ENCODE measurements at regions not wholly inside any gene's neighbourhood (a gene's known extent, or its start where the extent isn't known, plus 50 kb on each side); places are given as distances from the start of the nearest gene placed in this dataset.
A peak's percentile ranks its signal among the peaks of the same experiment; 100 is the strongest.

GRCh38 chr10:78849731-78850130, 219.0 kb upstream of the ZMIZ1 start:
- Histone ChIP-seq H3K27ac (no peak overlapping the region), H3K36me3 (replicated peaks) (no peaks in the 10 kb centered on the region), H3K4me3 (ENCODE audit: low read depth, low read length) (no peak overlapping the region), H3K27me3 (replicated peaks) (no peaks in the 10 kb centered on the region)
- no peak for TF ChIP-seq CTCF (IDR thresholded peaks at IDR 0.05; ENCODE audit: low read depth, low read length, missing control alignments)
- in situ Hi-C loops (cut with HindIII; ENCODE audit: low pct_ligation_motif_present, low sequenced_read_pairs) = no loop called here
- DNase-seq = no peak

GRCh38 chr10:78850644-78851435, 217.9 kb upstream of the ZMIZ1 start:
- Histone ChIP-seq H3K4me3 (ENCODE audit: low read depth, low read length) (no peak overlapping the region), H3K36me3 (replicated peaks) (no peaks in the 10 kb centered on the region), H3K27me3 (replicated peaks) (peaks cover under 1% of the 10 kb centered on the region), H3K27ac (no peak overlapping the region)
- no peak for DNase-seq
- TF ChIP-seq CTCF (IDR thresholded peaks at IDR 0.05; ENCODE audit: low read depth, low read length, missing control alignments) = no peak
- in situ Hi-C loops (cut with HindIII; ENCODE audit: low pct_ligation_motif_present, low sequenced_read_pairs) = no loop called here

DNA sequence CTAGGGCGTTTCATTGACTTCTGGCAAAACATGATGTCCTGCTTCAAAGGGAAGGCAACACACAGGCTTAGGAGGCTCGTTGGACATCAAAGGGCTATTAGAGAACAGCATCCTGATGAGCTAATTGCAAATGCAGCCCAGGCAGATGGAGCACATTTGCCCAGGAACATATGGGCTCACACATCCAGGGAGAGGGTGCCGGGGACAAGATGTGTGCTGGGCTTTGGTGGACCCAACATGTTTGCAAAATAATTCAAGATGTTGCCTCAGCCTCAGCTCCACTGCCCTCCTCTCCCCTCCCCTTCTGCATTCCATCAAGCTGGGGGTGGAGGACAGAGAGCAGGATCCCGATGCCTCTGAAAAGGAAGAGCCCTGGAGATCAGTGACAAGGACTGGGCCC, 217.1 kb upstream of the ZMIZ1 start:
- DNase-seq = no peak
- Histone ChIP-seq H3K4me3 (ENCODE audit: low read depth, low read length) (no peak overlapping the region), H3K27me3 (replicated peaks) (peaks cover 4% of the 10 kb centered on the region), H3K36me3 (replicated peaks) (no peaks in the 10 kb centered on the region), H3K27ac (no peak overlapping the region)
- no peak for TF ChIP-seq CTCF (IDR thresholded peaks at IDR 0.05; ENCODE audit: low read depth, low read length, missing control alignments)
- in situ Hi-C loops (cut with HindIII; ENCODE audit: low pct_ligation_motif_present, low sequenced_read_pairs) = no loop called here

DNA sequence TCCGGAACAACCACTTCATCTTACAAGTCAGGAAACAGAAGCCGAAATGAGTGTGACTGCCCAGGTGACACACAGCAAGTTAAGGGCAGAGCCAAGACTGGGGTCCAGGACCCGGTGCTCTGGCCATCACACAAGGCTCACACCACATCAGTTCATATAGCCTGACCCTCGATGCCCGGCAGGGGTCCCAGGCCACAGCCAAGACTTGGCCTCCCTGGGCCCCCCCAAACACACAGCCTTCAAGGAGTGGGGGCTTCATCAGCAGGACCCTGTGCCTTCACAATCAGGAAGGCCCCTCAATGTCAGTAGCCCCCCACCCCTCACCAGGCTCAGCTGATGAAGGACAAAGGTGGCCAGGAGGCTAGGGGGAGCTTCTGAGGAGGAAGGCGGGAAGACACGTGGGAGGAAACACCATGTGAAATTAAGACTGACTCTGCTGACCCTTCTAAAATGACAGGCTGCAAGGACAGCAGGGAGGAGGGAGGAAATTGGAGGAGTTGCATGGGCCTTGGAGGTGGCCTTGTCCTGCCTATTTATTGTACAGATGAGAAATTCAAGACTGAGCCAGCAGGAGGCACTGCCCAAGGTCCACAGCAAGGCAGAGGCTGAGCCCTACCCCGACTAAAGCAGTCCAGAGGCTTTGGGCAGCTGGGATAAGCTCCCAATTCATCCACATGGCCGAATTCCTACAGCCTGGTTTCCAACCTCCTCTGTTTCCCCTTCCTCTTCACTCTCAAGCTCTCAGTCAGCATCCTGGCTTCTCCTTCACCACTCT, 216.1 kb upstream of the ZMIZ1 start:
- no peak overlapping the region for H3K27ac ChIP-seq
- no peak for DNase-seq
- TF ChIP-seq CTCF (IDR thresholded peaks at IDR 0.05; ENCODE audit: low read depth, low read length, missing control alignments) = peak; percentile 52
- no peaks in the 10 kb centered on the region for H3K36me3 ChIP-seq (replicated peaks)
- peaks cover 4% of the 10 kb centered on the region for H3K27me3 ChIP-seq (replicated peaks)
- no peak overlapping the region for H3K4me3 ChIP-seq (ENCODE audit: low read depth, low read length)
- in situ Hi-C loops (cut with HindIII; ENCODE audit: low pct_ligation_motif_present, low sequenced_read_pairs) = no loop called here

DNA sequence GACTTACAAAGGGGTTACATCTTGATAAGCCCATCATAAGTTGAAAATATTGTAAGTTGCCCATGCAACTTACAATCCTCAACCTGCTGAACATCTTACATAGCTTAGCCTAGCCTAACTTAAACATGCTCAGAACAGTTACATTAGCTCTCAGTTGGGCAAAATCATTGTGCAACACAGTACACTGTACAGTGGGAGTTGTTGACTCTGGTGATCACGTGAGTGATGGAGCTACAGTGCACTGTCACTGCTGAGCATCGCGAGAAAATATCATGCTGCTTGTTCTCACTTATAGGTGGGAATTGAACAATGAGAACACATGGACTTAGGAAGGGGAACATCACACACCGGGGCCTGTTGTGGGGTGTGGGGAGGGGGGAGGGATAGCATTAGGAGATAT, 214.9 kb upstream of the ZMIZ1 start:
- DNase-seq = no peak
- TF ChIP-seq CTCF (IDR thresholded peaks at IDR 0.05; ENCODE audit: low read depth, low read length, missing control alignments) = no peak
- H3K27ac ChIP-seq = no peak overlapping the region
- H3K36me3 ChIP-seq (replicated peaks) = no peaks in the 10 kb centered on the region
- H3K4me3 ChIP-seq (ENCODE audit: low read depth, low read length) = no peak overlapping the region
- in situ Hi-C loops (cut with HindIII; ENCODE audit: low pct_ligation_motif_present, low sequenced_read_pairs) = no loop called here
- peaks cover 4% of the 10 kb centered on the region for H3K27me3 ChIP-seq (replicated peaks)

All from brain microvascular endothelial cell (primary cell).